ENCODE measurements at regions not wholly inside any gene's neighbourhood (a gene's known extent, or its start where the extent isn't known, plus 50 kb on each side); places are given as distances from the start of the nearest gene placed in this dataset.
"Not testable (repeated sequence)": the region's sequence is repeated elsewhere in the genome, so short reads cannot be mapped to it uniquely, and the experiment has no call there.

- no peak for DNase-seq
Measured at GRCh38 chr10:130960531-130960930, 351.0 kb downstream of the TCERG1L start.

- DNase-seq: no peak
Measured at GRCh38 chr10:130961506-130962239, 349.8 kb downstream of the TCERG1L start.

DNA sequence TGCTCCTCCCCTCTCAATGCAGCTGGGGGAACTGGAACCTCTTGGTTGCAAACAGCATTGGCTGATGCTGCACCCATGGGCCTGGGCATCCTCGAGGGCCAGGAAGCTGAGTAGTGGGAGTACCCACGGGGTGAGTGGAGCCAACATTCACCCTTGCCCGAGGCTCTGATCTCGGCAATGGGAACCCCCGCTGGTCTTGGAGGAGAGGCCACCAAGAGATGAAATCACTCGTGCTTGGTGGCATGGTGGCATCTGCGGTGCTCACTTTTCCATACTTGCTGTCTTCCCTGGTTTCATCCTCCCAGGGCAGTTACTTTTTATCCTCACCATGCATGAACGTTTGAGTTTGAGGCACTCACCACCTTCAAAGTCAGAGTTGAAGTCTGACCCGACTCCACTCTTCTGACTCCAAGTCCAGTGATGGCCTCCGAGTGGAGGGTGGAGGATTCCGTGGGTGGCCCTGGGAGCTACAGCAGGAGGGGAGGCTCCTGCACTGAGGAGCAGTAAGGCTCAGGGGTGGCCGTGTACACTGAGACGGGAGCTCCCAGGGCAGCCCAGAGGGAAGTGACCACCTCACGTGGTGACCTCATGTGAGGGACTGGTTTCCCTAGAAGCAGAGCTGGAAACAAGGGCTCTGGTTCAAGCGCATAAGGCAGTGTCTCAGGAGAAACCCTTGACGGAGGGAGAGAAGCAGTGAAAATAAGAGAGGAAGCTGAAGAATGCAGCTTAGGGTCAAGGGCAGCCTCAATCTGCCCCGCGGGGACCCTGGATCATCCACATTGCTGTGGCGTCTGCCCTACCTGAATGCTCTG, 349.1 kb downstream of the TCERG1L start:
- no peak for DNase-seq

GRCh38 chr10:130963052-130963393, 348.5 kb downstream of the TCERG1L start:
- no peak for DNase-seq

GRCh38 chr10:130963786-130964522, 347.6 kb downstream of the TCERG1L start:
- DNase-seq: no peak

- no peak for DNase-seq
Measured at GRCh38 chr10:130964771-130965170, 346.8 kb downstream of the TCERG1L start.

- no peak for DNase-seq
Measured at GRCh38 chr10:130967161-130967560, 344.4 kb downstream of the TCERG1L start.

DNA sequence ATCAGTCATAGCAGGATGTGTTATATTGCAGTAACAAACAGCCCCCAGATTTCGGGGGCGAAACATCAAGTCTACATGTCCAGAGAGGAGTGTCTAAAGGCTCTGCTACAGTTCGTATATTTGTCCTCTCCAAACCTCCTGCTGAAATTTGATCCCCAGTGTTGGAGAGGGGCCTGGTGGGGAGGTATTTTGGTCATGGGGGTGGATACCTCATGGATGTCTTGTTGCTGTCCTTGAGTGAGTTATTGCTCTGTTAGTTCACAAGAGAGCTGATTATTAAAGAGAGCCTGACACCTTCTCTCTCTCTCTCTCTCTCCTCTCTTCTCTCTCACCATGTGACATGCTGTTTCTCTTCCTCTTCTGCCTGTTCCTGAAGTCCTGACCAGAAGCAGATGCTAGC, 343.7 kb downstream of the TCERG1L start:
- DNase-seq: no peak

DNA sequence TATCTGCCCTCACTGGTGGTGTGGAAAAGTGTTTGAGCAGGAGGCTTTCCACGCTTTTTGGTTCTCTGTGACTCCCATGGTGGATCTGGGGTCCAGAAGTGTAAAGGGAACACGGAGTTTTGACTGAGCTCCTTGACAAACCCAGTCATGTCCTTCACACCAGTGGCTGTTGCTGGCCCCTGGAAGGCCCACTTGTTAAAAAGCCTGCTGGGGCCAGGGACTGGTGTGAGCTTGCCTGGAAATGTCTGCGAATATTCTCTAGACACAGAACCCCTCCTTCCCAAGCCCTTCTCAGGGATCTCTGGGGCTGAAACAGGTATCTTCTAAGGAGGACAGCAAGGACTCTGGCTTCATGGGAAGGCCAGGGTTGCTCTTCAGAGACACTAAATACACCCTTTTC, 343.0 kb downstream of the TCERG1L start:
- DNase-seq: no peak

DNA sequence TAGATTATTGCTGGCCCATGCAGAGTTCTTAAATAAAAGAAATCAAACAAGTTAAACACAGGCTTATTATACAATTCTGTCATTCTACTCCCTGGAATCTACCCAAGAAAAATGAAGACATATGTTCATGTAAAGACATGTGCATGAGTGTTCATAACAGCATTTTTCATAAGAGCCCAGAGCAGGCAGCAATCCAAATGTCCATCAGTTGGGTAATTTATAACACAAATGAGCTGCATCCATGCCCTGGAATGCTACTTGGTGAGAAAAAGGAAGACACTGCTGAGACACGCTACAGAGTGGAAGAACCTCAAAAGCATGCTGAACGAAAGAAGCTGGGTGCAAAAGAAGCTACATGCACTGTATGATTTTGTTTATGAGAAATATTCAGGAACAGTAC, 342.6 kb downstream of the TCERG1L start:
- DNase-seq: no peak

GRCh38 chr10:130969700-130970099, 341.8 kb downstream of the TCERG1L start:
- DNase-seq: no peak

GRCh38 chr10:130970341-130971122, 341.0 kb downstream of the TCERG1L start:
- no peak for DNase-seq

- DNase-seq: no peak
Measured at GRCh38 chr10:130971123-130971435, 340.4 kb downstream of the TCERG1L start.

- DNase-seq: no peak
Measured at GRCh38 chr10:130973127-130973839, 338.2 kb downstream of the TCERG1L start.

DNA sequence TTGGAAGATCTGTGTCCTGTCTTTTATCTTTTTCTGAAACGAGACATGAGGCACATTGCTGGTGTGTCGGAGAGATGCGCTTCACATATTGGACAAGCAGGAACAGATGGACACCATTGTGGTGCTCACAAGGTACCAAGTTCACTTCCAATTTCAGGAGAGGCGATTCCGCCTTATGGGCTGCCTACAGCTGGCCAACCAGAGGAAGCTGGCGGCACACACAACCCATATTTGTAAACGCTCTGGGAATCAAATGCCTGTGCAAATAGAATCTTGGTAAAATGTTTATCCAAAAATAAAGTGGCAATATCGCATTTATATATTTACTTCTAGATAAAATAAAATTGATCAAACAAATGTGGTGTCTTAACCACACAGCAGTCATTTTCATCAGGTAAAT, 337.4 kb downstream of the TCERG1L start:
- DNase-seq: no peak

- DNase-seq: not testable (repeated sequence)
Measured at GRCh38 chr10:130975351-130975750, 336.2 kb downstream of the TCERG1L start.

DNA sequence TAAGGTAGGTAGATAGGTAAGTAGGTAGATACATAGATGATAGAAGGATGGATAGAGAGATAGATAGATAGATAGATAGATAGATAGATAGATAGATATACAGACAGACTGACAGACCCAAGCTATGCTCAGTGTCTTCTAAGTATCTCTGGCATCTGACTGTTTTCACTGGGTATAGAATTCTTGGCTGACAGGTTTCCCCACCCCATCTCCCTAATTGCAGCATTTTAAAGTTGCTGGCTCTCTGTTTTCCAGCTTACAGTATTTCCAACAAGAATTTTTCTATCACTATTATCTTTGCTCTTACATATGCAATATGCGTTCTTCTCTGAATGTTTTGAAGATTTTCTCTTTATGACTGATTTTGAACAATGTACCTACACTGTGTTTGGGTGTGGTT, 328.7 kb downstream of the TCERG1L start:
- no peak for DNase-seq

DNA sequence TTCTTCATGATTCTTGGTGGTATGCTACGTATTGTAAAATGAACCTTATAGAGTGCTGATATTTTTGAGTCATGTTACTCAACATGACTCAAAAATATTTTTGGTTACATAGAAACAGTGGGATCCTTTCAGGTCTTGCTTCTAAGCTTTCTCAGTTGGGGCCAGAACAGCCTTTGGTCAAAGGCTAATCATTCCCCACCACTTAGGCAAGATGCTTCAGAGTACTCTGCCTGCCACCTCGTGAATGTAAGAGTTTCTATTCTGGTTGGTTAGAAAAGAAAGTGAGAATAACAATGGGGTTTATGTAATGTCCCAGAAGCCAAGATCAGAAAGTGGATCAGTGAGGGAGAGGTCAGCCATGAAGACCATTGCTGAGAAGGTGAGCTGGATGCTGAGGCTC, 327.8 kb downstream of the TCERG1L start:
- no peak for DNase-seq

DNA sequence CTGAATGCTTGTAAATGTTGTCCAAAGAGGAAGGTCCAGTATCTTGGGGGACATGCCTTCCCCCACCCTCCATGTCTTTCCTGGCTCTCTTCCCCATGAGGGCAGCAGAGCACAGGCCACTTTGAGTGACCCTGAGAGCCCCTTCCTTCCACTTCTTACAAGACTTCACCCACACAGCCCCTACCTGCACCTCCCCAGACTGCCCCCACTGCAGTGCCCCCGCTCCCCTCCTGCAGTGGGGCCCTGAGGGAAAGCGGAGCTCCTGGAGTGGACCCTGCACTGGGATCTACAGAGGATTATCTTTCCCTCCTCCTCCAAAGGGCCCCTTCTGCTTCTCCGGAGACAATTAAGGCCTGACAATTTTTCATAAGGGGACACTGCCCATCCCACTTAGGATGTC, 326.8 kb downstream of the TCERG1L start:
- DNase-seq: no peak

DNA sequence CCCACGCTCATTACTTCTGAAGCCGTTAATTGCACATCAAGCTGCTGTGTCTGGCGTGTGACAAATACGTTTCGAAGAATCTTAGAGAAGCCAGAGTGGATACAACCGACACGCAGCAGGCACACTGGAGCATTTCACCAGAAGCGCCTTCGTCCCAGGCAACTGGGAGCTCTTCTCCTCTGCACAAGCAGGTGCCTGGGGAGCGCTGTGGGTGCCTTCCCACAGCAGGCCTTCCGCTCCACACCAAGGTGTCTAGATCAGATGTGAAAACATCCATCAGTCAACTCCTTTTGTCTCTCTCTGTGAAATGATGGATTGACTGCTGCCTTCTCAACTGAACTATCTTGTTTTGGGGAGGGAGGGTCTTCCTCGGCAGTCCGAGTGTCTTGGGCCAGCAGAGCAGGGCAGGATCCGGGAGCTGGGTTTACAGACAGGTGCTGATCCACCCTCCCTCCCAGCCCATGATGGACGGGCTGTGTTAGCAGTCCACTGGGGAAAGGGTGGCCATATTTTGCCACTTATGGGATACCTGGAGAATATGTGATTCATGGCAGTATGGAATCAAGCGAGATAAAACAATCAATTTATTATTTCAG, 326.3 kb downstream of the TCERG1L start:
- DNase-seq: no peak

- DNase-seq: no peak
Measured at GRCh38 chr10:130986846-130987245, 324.7 kb downstream of the TCERG1L start.

- no peak for DNase-seq
Measured at GRCh38 chr10:130987401-130987800, 324.1 kb downstream of the TCERG1L start.
